HepG2 (cell line): ENCODE measurements at regions not wholly inside any gene's neighbourhood (a gene's known extent, or its start where the extent isn't known, plus 50 kb on each side); places are given as distances from the start of the nearest gene placed in this dataset.

Source experiments
- ATAC-seq: fragments of 200-7000 bp; cut with Tn5 transposase; 3 replicates; pipeline ENCODE4 v1.9.1; 2020; ENCODE audit warnings: mild to moderate bottlenecking, moderate library complexity
- BruUV-seq: library from RNA; stranded (reverse); fragments of 400-500 nt; replicated peaks from 2 replicates; lab custom pipeline; 2021; lab: Mats Ljungman, UMichigan
- CTCF ChIA-PET: fragments of 300-600 bp; formaldehyde crosslinking; extraction: SDS; loops from one replicate; lab custom pipeline; 2021; ENCODE audit warnings: low total read pairs, inconsistent platforms, low intra/inter-chr PET ratio; lab: Yijun Ruan, JAX
- POLR2A ChIA-PET: fragments of 350-600 bp; sonication (Branson Sonifier 250); formaldehyde crosslinking; loops from one replicate; lab custom pipeline; 2020; ENCODE audit warnings: antibody characterized with exemption, inconsistent platforms; lab: Yijun Ruan, JAX
- DNase-seq: peaks from one replicate; pipeline ENCODE4 v3.0.0-alpha.2; 2015; ENCODE audit warnings: low spot score
- FAIRE-seq: peaks from 3 replicates; lab custom pipeline; 2011; peaks lifted over from hg19 to GRCh38; lab: Jason Lieb, UNC
- H2AFZ ChIP-seq: one replicate; pipeline ENCODE4 v1.6.1; 2011; ENCODE audit warnings: low read length, inconsistent platforms
- H3K27ac ChIP-seq: fragments of 300-600 bp; 3 replicates; pipeline ENCODE4 v1.8.0; 2011; ENCODE audit warnings: mixed run types, mild to moderate bottlenecking, mixed read lengths, low read length, inconsistent platforms; ENCODE audit not compliant: insufficient read depth; ENCODE audit errors: extremely low read length
- H3K27me3 ChIP-seq, 2 experiments: fragments of 200-600 bp in 1 of 2; 2 replicates in 1 of 2; 3 replicates in 1 of 2; pipeline versions ENCODE4 v1.6.0 to v1.8.0; 2011; ENCODE audit warnings: low read length in 2 of 2, mild to moderate bottlenecking in 2 of 2, moderate library complexity in 2 of 2, inconsistent platforms in 1 of 2; ENCODE audit not compliant: insufficient read depth in 2 of 2, control insufficient read depth in 1 of 2
- H3K36me3 ChIP-seq, 2 experiments: fragments of 200-600 bp in 1 of 2; replicated peaks in 1 of 2; 2 replicates in 1 of 2; 3 replicates in 1 of 2; pipeline versions ENCODE4 v1.5.1 to v1.8.0; 2011; ENCODE audit warnings: low read length in 2 of 2, inconsistent platforms in 1 of 2; ENCODE audit not compliant: insufficient read depth in 2 of 2, control insufficient read depth in 1 of 2
- H3K4me1 ChIP-seq: 2 replicates; pipeline ENCODE4 v1.5.1; 2012; ENCODE audit warnings: low read length, inconsistent platforms; ENCODE audit not compliant: insufficient read depth
- H3K4me2 ChIP-seq: 2 replicates; pipeline ENCODE4 v1.6.0; 2011; ENCODE audit warnings: low read depth, low read length, inconsistent platforms
- H3K4me3 ChIP-seq, 3 experiments: fragments of 200-600 bp in 1 of 3; sonication (generic), shearing (Covaris generic) in 1 of 3; replicated peaks in 1 of 3; 2 replicates each; pipeline ENCODE4 v1.5.1; 2011 to 2016; ENCODE audit warnings: low read length in 3 of 3, inconsistent platforms in 2 of 3, low read depth in 2 of 3, mild to moderate bottlenecking in 2 of 3, control low read depth in 1 of 3, mixed read lengths in 1 of 3; ENCODE audit not compliant: insufficient read depth in 1 of 3
- H3K79me2 ChIP-seq: one replicate; pipeline ENCODE4 v1.6.1; 2011; ENCODE audit warnings: low read length, inconsistent platforms; ENCODE audit not compliant: insufficient read depth
- H3K9ac ChIP-seq: 2 replicates; pipeline ENCODE4 v1.6.0; 2011; ENCODE audit warnings: mild to moderate bottlenecking, low read depth, low read length, inconsistent platforms; ENCODE audit not compliant: insufficient read depth
- H3K9me3 ChIP-seq: 2 replicates; pipeline ENCODE4 v1.5.1; 2012; ENCODE audit warnings: mild to moderate bottlenecking, low read length
- H4K20me1 ChIP-seq: 2 replicates; pipeline ENCODE4 v1.6.0; 2011; ENCODE audit warnings: inconsistent platforms, mild to moderate bottlenecking, low read length, moderate library complexity; ENCODE audit not compliant: insufficient read depth
- CEBPB ChIP-seq: IDR thresholded peaks from 2 replicates; pipeline ENCODE4 v1.6.1; 2011; ENCODE audit warnings: low read depth, low read length, improper control_type of control experiment, borderline replicate concordance
- ERF ChIP-seq: IDR thresholded peaks from 2 replicates; pipeline ENCODE4 v1.6.1; 2018; ENCODE audit warnings: missing biosample characterization, missing genetic modification reagents
- KAT8 ChIP-seq: IDR thresholded peaks from 2 replicates; pipeline ENCODE4 v1.6.1; 2016; ENCODE audit warnings: missing genetic modification reagents, missing compliant biosample characterization
- KLF11 ChIP-seq: IDR thresholded peaks from 2 replicates; pipeline ENCODE4 v1.6.1; 2016; ENCODE audit warnings: missing compliant biosample characterization
- MEIS1 ChIP-seq: sonication (generic); formaldehyde crosslinking; IDR thresholded peaks from 2 replicates; pipeline ENCODE4 v1.9.0; 2021; ENCODE audit warnings: mild to moderate bottlenecking, missing genetic modification reagents, moderate library complexity, borderline replicate concordance
- NFYB ChIP-seq: sonication (generic); formaldehyde crosslinking; IDR thresholded peaks from 2 replicates; pipeline ENCODE4 v1.4.0; 2020; ENCODE audit warnings: missing genetic modification reagents
- NR2F6 ChIP-seq, 2 experiments: IDR thresholded peaks; 2 replicates each; pipeline ENCODE4 v1.6.1; 2016; ENCODE audit warnings: antibody characterized with exemption in 1 of 2, mild to moderate bottlenecking in 1 of 2
- RARG ChIP-seq: sonication (generic); formaldehyde crosslinking; IDR thresholded peaks from 2 replicates; pipeline ENCODE4 v1.4.0; 2020; ENCODE audit warnings: low read depth, mild to moderate bottlenecking, missing genetic modification reagents
- ZNF264 ChIP-seq: sonication (generic); formaldehyde crosslinking; IDR thresholded peaks from 2 replicates; pipeline ENCODE4 v1.4.0; 2020; ENCODE audit warnings: missing genetic modification reagents
- ZNF44 ChIP-seq: sonication (generic); formaldehyde crosslinking; IDR thresholded peaks from 2 replicates; pipeline ENCODE4 v1.5.1; 2020; ENCODE audit warnings: mild to moderate bottlenecking, missing genetic modification reagents
- ZNF83 ChIP-seq: sonication (generic); formaldehyde crosslinking; IDR thresholded peaks from 2 replicates; pipeline ENCODE4 v1.4.0; 2020; ENCODE audit warnings: missing genetic modification reagents, mild to moderate bottlenecking, borderline replicate concordance
- WGBS: methylation state at CpG from one replicate; pipeline ENCODE4 v1.1.6; 2017; ENCODE audit warnings: low lambda C conversion rate; 5-methylcytosine and 5-hydroxymethylcytosine counted together
- in situ Hi-C: cut with HindIII; loops from 2 replicates; pipeline ENCODE4 v1.10.0; 2017; ENCODE audit warnings: low pct_unique_long_range_greater_than_20kb; ENCODE audit not compliant: extremely low pct_ligation_motif_present
- intact Hi-C: fragments of 100-400 bp; cut with micrococcal nuclease; formaldehyde crosslinking; loops from one replicate; pipeline ENCODE4 v1.10.0; 2022; ENCODE audit not compliant: unreplicated experiment
- TF ChIP-seq, protein P1 (sequence below): IDR thresholded peaks from 2 replicates; pipeline ENCODE4 v1.6.1; 2012; ENCODE audit warnings: low read depth, low read length, improper control_type of control experiment
- TF ChIP-seq, protein P2 (sequence below): sonication (generic); formaldehyde crosslinking; IDR thresholded peaks from 2 replicates; pipeline ENCODE4 v1.8.0; 2022; ENCODE audit warnings: missing genetic modification reagents, low read depth, mild to moderate bottlenecking, borderline replicate concordance
- TF ChIP-seq, protein P3 (sequence below): IDR thresholded peaks from 2 replicates; pipeline ENCODE4 v1.6.1; 2016; ENCODE audit warnings: mild to moderate bottlenecking
- TF ChIP-seq, protein P4 (sequence below): sonication (generic); formaldehyde crosslinking; IDR thresholded peaks from 2 replicates; pipeline ENCODE4 v1.5.1; 2020; ENCODE audit warnings: missing genetic modification reagents, mild to moderate bottlenecking, borderline replicate concordance
- TF ChIP-seq, protein P5 (sequence below): sonication (generic); formaldehyde crosslinking; IDR thresholded peaks from 2 replicates; pipeline ENCODE4 v1.5.0; 2020; ENCODE audit warnings: mild to moderate bottlenecking, missing genetic modification reagents, borderline replicate concordance

DNA sequence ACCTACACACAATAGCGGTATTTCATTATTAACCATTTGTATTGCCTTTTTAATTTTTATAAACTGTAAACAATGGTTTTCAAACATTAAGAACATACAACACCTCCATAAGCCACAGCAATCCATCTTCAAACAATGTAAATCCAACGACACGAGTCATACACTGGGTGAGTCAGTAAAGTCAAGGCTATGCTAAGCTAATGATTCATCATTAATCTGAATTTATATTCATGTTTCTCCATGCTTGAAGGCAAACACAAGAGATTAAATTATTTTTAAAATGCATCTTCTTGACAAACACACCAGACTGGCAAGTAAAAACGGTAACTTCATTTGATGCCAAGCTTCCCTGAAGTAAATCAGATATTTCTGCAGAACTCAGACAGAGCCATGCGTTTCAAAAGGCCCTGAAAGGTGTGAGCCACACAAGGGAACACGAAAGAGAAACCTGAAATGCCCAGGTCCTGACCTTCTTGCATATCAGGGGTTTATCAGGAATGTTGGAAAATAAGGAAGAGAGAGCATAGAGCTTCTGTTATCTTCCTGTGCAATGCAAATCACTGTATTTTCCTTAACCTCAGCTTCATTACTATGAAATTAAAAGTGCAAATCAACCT is 162.5 kb downstream of the ALDH8A1 start:
- Histone ChIP-seq H3K27ac (no peak overlapping the region), H3K4me3 (no peak overlapping the region), H3K9me3 (peaks cover 13% of the 10 kb centered on the region; the same call in 1 of the 2 replicates), H3K4me1 (no peaks in the 10 kb centered on the region), H3K27me3 (no peaks in the 10 kb centered on the region), H3K79me2 (no peaks in the 10 kb centered on the region), H2AFZ (no peak overlapping the region), H4K20me1 (no peaks in the 10 kb centered on the region), H3K9ac (no peak overlapping the region), H3K4me2 (no peak overlapping the region), H3K36me3 (no peaks in the 10 kb centered on the region)
- ChIA-PET POLR2A (no interaction called here), CTCF (no interaction called here)
- FAIRE-seq (no peak), ATAC-seq (no peak), DNase-seq (no peak)
- no TSS peak for BruUV-seq
- intact Hi-C loops = no loop called here
- in situ Hi-C loops = no loop called here
- WGBS = 15% methylated on average over 6 of the region's 6 CpGs
- TF ChIP-seq ERF (CRISPR knock-in tag) = no peak
- TF ChIP-seq NFYB (CRISPR knock-in tag) = no peak
- no peak for TF ChIP-seq ZNF44 (CRISPR knock-in tag)
- TF ChIP-seq, protein P1, sequence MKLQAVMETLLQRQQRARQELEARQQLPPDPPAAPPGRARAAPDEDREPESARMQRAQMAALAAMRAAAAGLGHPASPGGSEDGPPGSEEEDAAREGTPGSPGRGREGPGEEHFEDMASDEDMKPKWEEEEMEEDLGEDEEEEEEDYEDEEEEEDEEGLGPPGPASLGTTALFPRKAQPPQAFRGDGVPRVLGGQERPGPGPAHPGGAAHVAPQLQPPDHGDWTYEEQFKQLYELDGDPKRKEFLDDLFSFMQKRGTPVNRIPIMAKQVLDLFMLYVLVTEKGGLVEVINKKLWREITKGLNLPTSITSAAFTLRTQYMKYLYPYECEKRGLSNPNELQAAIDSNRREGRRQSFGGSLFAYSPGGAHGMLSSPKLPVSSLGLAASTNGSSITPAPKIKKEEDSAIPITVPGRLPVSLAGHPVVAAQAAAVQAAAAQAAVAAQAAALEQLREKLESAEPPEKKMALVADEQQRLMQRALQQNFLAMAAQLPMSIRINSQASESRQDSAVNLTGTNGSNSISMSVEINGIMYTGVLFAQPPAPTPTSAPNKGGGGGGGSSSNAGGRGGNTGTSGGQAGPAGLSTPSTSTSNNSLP = no peak
- no peak for TF ChIP-seq ZNF83
- TF ChIP-seq, protein P2, sequence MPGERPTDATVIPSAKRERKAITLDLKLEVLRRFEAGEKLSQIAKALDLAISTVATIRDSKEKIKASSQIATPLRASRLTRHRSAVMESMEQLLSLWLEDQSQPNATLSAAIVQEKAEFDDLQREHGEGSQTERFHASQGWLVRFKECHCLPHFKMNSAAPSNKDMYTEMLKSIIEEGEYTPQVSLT (CRISPR knock-in tag) = no peak
- TF ChIP-seq MEIS1 = no peak
- no peak for TF ChIP-seq KLF11 (CRISPR knock-in tag)
- TF ChIP-seq, protein P3, sequence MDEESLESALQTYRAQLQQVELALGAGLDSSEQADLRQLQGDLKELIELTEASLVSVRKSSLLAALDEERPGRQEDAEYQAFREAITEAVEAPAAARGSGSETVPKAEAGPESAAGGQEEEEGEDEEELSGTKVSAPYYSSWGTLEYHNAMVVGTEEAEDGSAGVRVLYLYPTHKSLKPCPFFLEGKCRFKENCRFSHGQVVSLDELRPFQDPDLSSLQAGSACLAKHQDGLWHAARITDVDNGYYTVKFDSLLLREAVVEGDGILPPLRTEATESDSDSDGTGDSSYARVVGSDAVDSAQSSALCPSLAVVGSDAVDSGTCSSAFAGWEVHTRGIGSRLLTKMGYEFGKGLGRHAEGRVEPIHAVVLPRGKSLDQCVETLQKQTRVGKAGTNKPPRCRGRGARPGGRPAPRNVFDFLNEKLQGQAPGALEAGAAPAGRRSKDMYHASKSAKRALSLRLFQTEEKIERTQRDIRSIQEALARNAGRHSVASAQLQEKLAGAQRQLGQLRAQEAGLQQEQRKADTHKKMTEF (CRISPR knock-in tag) = no peak
- TF ChIP-seq CEBPB = no peak
- no peak for TF ChIP-seq RARG (CRISPR knock-in tag)
- TF ChIP-seq ZNF264 (CRISPR knock-in tag) = no peak
- TF ChIP-seq, protein P4, sequence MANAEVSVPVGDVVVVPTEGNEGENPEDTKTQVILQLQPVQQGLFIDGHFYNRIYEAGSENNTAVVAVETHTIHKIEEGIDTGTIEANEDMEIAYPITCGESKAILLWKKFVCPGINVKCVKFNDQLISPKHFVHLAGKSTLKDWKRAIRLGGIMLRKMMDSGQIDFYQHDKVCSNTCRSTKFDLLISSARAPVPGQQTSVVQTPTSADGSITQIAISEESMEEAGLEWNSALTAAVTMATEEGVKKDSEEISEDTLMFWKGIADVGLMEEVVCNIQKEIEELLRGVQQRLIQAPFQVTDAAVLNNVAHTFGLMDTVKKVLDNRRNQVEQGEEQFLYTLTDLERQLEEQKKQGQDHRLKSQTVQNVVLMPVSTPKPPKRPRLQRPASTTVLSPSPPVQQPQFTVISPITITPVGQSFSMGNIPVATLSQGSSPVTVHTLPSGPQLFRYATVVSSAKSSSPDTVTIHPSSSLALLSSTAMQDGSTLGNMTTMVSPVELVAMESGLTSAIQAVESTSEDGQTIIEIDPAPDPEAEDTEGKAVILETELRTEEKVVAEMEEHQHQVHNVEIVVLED (CRISPR knock-in tag) = no peak
- no peak for TF ChIP-seq NR2F6 (IDR thresholded peaks at IDR 0.05)
- TF ChIP-seq NR2F6 (CRISPR knock-in tag; IDR thresholded peaks at IDR 0.05) = no peak
- TF ChIP-seq, protein P5, sequence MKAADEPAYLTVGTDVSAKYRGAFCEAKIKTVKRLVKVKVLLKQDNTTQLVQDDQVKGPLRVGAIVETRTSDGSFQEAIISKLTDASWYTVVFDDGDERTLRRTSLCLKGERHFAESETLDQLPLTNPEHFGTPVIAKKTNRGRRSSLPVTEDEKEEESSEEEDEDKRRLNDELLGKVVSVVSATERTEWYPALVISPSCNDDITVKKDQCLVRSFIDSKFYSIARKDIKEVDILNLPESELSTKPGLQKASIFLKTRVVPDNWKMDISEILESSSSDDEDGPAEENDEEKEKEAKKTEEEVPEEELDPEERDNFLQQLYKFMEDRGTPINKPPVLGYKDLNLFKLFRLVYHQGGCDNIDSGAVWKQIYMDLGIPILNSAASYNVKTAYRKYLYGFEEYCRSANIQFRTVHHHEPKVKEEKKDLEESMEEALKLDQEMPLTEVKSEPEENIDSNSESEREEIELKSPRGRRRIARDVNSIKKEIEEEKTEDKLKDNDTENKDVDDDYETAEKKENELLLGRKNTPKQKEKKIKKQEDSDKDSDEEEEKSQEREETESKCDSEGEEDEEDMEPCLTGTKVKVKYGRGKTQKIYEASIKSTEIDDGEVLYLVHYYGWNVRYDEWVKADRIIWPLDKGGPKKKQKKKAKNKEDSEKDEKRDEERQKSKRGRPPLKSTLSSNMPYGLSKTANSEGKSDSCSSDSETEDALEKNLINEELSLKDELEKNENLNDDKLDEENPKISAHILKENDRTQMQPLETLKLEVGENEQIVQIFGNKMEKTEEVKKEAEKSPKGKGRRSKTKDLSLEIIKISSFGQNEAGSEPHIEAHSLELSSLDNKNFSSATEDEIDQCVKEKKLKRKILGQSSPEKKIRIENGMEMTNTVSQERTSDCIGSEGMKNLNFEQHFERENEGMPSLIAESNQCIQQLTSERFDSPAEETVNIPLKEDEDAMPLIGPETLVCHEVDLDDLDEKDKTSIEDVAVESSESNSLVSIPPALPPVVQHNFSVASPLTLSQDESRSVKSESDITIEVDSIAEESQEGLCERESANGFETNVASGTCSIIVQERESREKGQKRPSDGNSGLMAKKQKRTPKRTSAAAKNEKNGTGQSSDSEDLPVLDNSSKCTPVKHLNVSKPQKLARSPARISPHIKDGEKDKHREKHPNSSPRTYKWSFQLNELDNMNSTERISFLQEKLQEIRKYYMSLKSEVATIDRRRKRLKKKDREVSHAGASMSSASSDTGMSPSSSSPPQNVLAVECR (CRISPR knock-in tag) = no peak
- no peak for TF ChIP-seq KAT8 (CRISPR knock-in tag)
